AG08395 (cell line): ENCODE measurements at regions not wholly inside any gene's neighbourhood (a gene's known extent, or its start where the extent isn't known, plus 50 kb on each side); places are given as distances from the start of the nearest gene placed in this dataset.
"Not testable (repeated sequence)": the region's sequence is repeated elsewhere in the genome, so short reads cannot be mapped to it uniquely, and the experiment has no call there.

Experiments used
- DNase-seq: peaks from one replicate; pipeline ENCODE4 v3.0.0; 2012; ENCODE audit warnings: mixed read lengths, low spot score

DNA sequence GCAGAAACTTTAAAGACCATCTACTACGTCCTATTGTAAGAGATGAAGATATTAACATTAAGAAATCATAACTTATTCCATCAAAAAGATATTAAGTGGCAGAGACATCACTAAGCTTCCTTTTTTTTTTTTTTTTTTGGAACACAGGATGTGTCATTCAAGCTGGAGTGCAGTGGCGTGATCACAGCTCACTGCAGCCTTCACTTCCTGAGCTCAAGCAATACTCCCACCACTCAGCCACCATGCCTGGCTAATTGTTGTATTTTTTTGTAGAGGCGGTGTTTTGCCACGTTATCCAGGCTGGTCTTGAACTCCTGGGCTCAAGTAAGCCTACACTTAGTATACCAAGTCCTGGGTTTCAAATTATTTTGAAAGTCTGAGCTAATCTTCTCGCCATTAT lies 169.7 kb upstream of the KCTD7 start:
- DNase-seq = not testable (repeated sequence)

DNA sequence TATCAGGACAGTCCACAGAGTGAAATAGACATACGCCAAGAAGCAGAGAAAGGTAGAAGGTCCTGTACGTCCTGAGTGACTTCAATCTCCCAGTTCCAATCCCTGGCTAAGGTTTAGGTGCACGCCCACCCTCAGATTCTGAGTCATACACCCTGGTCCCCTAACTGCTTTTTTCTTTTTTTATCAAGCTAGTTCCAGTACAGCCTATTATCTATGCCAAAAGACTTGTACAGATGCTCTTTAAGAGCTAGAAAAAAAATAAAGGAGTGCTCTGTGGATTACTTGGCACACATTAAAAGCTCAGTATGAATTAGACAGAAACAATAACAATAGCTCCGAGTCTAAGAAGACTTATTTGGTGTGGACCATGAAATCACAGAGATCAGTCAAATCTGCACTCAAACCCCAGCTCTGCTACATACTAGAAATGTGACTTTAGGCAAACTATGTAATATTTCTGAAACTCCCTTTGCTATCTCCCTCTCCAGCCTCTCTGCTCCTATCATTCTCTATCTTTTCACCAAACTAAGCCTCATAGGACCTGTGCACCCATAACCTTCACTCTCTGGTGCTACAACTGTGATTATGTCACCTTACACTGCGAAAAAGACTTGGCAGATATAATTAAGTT lies 168.8 kb upstream of the KCTD7 start:
- not testable (repeated sequence) for DNase-seq

DNA sequence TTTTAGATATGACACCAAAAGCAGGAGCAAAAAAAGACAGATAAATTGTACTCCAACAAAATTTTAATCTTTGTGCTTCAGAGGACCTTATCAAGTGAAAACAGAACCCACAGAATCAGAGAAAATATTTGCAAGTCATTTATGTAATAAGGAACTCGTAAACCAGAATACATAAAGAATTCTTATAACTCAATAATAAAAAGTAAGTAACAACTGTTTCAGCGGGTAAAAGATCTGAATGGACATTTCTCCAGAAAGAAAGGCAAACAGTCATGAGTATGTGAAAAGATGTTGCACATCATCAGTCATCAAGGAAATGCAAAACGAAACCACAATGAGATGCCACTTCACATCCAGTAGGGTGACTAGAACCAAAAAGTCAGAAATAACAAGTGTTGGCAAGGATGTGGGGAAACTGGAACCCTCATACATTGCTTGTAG lies 167.7 kb upstream of the KCTD7 start:
- DNase-seq = no peak

DNA sequence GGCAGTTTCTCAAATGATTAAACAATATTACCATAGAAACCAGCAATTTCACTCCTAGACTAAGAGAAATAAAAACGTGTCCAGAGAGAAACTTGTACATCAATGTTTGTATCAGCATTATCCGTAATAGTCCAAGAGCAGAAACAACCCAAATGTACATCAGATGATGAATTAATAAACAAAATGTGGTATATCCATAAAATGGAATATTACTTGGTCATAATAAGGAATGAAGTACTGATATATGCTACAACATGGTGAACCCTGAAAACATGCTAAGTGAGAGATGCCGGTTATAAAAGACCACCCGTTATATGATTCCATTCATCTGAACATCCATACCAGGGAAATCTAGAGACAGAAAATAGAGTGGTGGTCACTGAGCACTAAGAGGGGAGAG lies 167.3 kb upstream of the KCTD7 start:
- DNase-seq = not testable (repeated sequence)

DNA sequence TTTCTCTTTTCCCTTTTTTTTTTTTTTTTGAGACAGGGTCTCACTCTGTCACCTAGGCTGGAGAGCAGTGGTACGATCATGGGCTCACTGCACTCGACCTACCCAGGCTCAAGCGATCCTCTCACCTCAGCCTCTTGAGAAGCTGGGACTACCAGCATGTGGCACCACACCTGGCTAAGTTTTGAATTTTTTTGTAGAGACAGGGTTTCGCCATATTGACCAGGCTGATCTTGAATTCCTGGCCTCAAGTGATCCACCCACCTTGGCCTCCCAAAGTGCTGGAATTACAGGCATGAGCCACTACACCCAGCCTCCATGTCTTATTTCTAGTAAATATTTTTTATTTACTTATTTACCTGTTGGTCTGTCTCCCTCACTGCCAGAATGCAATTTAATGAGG lies 165.8 kb upstream of the KCTD7 start:
- DNase-seq = not testable (repeated sequence)

DNA sequence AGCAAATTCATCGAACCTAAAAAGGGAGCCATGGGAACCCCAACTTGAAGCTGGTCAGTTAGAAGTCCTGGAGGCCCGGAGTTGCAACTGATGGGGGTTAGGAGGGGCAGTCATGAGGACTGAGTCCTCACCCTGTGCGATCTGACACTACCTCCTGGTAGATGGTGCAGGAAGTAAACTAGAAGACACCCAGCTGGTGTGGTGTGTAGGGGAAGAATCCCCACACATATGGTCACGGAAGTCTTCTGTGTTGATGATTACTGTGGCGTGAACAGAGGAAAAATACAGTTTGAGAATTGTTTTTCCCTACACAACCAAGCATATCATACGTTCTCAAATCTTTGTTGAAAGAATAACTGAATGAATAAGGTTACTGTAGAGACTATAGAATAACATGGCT lies 164.6 kb upstream of the KCTD7 start:
- DNase-seq = no peak

DNA sequence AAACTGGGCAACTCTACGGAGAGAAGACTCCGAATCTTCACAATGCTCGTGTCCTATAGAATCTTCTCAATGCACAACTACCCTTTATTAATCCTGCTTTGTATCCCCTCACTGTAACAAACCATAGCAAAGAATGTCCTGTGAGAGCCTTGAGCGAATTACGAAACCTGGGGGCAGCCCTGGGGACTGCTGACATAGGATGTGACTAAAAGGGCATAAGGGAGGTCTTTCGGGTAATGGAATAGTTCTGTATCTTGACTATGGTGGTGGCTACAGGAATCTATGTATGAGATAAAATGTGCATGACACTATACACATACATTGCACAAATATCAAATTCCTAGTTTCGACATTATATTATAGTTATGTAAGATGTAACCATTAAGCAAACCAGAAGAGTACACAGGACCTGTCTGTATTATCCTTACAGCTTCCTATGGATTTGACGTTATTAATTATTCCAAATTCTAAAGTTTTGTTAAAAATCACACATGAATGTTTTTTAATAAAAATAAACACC lies 162.5 kb upstream of the KCTD7 start:
- DNase-seq = no peak

DNA sequence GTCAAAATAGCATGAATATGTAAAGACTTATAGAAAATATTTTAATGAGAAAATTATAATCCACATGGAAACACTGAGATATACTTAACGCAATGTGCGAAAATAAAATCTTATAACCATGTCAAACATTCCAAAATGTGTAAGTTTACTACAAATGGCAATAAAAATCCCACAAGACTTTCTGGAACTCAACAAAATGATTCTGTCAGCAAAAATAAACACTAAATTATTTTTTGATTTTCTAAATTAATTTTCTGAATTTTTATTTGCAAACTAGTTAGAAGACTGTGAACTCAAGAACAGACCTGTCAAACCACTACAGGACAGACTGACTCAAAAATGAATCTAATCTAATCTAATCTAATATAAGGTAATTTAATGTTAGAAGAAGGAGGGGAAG lies 160.8 kb upstream of the KCTD7 start:
- DNase-seq = no peak

DNA sequence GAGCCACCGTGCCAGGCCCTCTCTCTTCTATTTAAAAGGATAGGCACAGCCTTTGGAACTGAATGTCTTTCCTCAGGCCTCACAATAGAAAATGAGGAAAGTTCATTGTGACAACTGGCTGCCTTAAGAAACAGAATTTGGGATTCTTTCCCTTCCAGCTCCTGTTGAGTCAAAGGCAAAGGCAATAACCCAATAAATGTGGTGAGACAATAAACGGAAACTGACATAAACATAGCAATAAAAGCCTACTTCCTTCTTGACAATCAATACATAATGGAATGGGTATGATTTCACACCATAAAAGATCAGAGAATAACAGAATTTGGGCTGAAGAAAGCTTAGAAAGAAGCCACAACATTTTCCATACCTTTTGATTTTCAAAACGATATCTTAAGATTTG lies 155.6 kb upstream of the KCTD7 start:
- DNase-seq = not testable (repeated sequence)

DNA sequence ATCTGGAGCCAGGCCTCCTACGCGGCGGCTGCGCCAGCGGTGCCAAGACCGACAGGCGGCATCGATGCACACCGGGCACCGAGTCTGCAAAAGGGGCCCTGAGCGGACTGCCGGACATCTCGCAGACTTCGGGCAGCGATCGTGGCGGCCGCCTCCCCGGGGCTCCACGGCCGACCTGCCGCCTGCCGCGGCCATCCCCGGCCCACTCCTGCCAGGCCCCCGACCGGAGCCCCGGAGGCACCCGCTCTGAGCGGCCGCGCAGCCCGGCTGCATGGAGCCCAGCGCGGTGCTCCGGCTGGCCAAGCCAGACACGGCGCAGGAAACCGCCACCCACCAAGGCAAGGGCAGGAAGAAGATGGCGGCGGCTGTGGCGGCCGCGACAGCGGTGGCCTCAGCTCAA lies 154.2 kb upstream of the KCTD7 start:
- DNase-seq = no peak

DNA sequence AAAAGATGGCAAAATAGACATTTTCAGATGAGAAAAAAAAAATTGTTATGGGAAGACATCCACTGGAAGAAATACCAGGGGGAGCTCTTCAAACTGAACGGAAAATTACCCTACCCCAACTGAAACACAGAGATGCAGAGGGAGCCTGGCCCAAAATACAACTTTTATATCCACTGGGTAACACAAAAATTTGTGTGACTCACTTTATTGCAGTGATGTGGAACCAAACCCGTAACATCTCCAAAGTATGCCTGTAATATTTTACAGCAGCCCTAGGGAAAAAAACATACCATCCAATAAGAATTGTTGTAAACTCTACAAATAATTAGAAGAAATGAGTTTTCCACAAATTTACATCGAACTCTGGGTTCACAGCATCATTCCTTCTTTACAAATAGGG lies 152.6 kb upstream of the KCTD7 start:
- DNase-seq = not testable (repeated sequence)

DNA sequence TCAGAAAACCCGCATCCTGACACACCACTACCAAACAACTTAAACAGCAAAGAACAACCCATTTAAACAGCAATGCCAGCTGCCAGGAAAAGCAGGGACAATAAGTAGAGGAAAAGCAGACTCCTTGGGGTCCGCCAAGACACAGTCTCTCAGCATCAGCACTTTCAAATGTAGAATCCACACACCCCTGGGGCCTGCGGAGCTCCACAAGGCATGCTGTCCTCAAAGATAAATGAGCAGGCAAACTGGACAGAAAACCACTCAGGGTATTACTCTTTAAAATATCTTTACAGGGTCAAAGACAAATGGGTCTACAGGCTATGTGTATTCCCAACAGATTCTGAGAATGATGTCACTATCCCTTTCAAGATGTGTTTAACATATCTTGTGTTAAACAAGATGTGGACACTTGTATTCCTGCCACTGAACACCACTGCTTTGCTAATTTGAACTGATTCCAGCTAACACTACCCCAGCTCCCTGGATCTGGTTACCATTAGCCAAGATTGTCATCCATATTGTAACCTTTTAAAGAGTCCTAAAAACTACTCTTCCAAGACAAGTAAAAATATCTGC lies 150.8 kb upstream of the KCTD7 start:
- not testable (repeated sequence) for DNase-seq

DNA sequence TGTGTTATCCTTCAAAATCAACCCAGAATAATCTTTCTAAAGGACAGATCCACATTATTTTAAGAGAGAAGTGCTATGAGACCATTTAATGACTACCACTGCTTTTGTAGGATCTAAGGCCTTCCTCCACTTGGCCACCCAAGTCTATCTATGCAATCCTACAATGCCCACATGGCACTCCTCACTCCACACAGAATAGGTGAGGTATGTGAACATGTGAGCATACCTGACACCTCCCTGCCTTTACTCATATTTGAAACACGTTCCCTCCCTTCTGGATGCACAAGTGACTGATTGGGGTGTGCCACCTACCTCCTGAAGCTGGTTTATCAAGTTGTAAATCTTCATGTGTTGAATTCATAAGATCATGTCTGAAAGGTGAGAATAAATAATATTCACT lies 147.5 kb upstream of the KCTD7 start:
- DNase-seq = not testable (repeated sequence)

DNA sequence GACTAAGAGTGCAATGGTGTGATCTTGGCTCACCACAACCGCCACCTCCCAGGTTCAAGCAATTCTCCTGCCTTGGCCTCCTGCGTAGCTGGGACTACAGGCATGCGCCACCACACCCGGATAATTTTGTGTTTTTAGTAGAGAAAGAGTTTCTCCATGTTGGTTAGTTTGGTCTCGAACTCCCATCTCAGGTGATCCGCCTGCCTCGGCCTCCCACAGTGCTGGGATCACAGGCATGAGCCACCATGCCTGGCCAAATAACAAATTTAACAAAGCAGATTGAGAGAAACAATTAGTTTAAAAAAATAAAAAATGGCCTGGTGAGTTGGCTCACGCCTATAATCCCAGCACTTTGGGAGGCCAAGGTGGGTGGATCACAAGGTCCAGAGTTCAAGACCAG lies 139.6 kb upstream of the KCTD7 start:
- not testable (repeated sequence) for DNase-seq

DNA sequence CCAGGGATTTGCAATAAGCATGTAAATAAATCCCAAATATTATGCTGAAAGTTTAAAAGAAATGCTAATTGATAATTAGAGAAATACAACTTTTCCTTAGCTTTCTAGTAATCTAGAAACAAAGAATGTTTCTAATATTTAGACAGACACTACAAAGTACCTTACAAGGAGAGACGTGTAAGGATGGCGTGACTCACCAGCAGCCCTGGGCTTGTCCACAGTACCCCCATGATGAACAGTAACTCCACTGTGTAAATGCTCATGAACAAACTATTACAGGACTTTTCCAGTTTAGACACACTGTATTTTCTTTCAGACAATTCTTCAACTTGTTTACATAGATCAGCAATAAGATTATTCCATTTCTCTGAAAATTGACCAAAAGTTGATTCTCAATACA lies 138.9 kb upstream of the KCTD7 start:
- not testable (repeated sequence) for DNase-seq

DNA sequence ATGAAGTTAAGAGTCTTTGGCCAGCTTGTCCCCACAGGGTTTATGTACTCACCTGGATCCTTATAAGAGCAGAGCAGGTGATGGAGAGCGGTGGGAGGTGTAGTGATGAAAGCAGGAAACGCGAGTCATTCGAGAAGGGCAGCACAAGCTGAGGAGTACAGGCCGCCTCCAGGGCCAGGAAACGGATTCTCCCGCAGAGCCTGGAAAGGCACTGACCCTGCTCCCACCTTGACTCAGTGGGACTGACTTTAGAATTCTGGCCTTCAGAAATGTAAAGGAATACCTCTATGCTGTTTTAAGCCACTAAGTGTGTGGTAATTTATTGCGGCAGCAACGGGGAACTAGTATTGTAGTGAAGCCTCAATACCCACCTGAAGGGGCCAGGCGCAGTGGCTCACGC lies 137.7 kb upstream of the KCTD7 start:
- not testable (repeated sequence) for DNase-seq

DNA sequence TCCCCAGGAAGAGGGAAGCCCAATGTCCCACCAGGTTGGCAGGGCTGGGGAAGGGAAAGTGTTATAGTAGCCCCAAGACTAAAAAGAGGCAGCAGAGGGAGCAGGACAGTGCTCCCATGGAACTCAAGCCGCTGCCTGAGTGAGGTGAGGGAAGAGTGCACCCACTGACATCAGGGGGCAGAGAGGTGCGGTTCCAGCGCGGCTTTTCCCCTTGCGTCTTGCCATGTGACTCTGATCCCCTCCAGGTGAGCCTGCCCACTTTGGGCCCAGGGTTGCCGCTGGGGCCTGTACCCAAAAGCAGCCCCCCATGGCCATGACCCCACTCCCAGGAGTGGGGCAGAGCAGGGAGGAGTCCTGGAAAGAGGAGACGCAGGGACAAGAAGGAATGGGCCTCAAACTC lies 136.3 kb upstream of the KCTD7 start:
- not testable (repeated sequence) for DNase-seq

DNA sequence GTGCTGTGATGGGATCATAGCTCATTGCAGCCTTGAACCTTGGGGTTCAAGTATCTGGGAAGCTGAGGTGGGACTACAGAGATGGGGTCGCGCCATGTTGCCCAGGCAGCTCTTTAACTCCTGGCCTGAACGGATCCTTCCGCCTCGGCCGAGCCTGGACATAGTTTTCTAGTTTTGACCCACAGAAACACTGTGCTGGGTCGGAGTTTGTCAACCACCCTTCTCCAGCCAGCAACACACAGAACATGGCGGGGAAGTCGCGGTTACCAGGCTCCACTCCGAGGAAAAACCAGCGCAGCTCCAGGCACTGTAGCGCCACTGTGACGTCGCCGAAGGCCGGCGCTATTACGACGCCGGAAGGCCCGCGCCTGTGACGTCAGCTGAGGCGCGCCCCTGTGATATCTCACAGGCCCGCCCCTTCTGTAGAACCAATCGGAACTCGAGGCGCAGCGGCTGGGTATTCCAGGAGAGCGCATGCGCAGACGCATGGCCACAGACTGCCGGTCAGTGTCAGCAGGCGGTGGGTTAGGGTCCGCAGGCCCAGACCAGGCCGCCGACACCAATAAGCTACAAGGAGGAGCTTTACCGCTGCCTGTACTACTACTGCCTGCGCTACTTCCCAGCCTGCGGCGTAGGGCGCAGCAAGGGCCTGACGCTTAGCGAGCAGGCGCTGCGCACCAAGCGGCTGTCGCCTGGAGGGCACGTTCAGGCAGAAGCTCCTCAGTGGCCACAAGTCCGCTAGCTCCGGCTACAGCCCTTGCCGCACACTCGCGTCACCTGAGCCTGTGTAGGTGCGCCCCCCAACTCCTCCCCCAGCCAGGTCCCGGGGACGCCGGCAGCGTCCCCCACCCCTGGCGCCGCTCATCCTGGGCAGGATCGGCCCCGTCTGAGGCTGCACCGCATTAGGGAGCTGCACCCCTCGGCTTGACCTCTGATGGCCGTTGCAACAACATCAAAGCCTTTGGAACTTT lies 135.2 kb upstream of the KCTD7 start:
- DNase-seq = peak; percentile 98

DNA sequence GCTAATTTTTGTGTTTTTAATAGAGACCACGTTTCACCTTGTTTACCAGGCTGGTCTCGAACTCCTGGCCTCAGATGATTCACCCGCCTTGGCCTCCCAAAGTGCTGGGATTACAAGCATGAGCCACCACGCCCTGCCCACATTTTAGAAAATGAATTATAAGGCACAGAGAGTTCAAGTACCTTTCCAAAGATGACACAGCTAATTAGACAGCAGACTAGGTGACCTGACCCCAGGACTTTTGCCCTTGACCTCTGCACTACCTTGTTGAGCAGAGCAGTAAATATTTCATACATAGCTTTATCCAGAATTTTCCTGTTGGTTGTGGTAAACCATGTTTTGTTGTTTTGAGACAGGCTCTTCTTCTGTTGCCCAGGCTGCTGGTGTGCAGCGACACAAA lies 131.3 kb upstream of the KCTD7 start:
- no peak for DNase-seq

DNA sequence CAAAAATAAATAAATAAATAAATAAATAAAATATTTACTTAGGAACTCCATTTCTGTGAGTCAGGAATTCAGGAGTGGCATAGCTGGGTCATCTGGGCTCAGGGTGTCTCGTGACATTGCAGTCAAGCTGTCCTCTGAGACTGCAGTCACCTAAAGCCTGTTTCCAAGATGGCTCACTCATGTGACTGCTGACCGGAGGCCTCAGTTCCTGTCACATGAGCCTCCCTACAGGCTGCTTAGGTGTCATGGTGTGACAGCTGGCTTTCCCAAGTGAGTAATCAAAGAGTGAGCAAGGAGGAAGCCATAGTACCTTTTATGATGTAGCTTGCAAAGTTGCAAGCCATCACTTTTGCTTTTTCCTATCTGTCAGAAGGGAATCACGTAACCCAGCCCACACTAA lies 128.6 kb upstream of the KCTD7 start:
- DNase-seq = no peak

DNA sequence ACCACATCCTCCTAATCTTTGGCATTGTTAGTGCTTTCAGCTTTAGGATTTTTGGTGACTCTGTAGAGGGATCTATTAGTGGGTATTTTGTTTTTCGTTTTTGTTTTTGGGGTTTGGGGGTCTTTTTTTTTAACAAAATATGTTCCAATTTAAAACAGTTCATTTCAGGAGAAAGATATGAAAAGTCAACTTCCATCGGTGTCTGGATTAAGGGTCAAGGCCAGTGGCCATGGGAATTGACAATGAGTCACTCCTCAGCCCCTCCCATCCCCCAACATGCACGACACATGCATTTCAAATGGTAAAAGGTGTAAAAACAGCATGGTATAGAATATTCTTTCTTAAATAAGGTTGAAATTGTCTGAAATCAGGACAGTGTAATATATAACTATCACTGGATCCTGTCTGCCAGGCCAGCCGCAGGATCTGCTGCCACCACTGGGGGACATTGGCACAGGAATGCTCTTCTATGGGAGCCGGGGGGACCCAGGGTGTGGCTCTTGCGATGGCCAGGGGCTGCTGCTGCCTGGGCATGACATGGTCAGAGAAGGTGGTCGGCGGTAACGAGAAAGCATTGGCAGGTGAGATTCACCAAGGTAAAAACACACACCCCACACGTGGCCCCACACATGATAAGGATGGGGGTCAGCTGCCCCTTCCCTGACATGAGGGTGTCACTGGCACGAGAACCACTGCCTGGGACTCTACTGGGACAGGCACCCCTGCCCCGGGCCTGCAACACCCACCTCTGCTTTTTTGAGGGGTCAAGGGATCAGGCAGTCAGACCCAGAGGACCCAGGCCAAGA lies 126.2 kb upstream of the KCTD7 start:
- no peak for DNase-seq

DNA sequence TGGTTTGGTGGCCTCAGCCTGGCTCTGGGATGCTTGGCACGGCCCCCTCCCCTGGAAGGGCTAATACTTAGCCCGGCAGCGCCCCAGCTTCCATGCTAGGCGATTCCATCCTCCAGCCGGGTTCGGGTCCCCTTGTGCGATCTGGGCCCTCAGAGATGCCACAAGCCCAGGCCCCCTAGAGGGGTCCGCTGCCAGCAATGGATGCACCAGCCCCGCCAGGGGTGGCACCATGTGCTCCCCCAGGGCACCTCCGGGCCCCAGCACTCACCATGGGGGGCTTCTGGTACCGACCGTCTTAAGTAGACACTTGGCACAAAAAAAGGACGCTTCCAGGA lies 125.7 kb upstream of the KCTD7 start:
- no peak for DNase-seq
